ENCODE measurements at regions not wholly inside any gene's neighbourhood (a gene's known extent, or its start where the extent isn't known, plus 50 kb on each side); places are given as distances from the start of the nearest gene placed in this dataset.

- Histone ChIP-seq H3K27ac (ENCODE audit: low read depth in 1 of 2, low read length in 2 of 2) (no peak overlapping the region), H3K9me3 (replicated peaks in 1 of 2; ENCODE audit: control insufficient read depth in 1 of 2, insufficient read depth in 1 of 2, low read length in 2 of 2) (peaks cover 0 to 4% of the 10 kb centered on the region in 2 donors), H2AFZ (ENCODE audit: insufficient read depth, low read depth, low read length, poor library complexity, severe bottlenecking) (no peak overlapping the region), H3K9ac (ENCODE audit: insufficient read depth, low read length, poor library complexity, severe bottlenecking) (no peak overlapping the region), H3K4me3 (replicated peaks in 1 of 3; ENCODE audit: low read depth in 2 of 3, low read length in 3 of 3) (no peak overlapping the region), H3K4me1 (ENCODE audit: control insufficient read depth in 1 of 2, insufficient read depth in 2 of 2, low read length in 2 of 2) (no peaks in the 10 kb centered on the region), H3K36me3 (replicated peaks in 1 of 2; ENCODE audit: control insufficient read depth in 1 of 2, insufficient read depth in 2 of 2, low read length in 2 of 2) (no peaks in the 10 kb centered on the region), H4K20me1 (ENCODE audit: insufficient read depth, low read length) (no peaks in the 10 kb centered on the region), H3K4me2 (replicated peaks; ENCODE audit: extremely low read depth, low read length, poor library complexity, severe bottlenecking) (no peak overlapping the region), H3K27me3 (ENCODE audit: control insufficient read depth in 2 of 2, insufficient read depth in 2 of 2, low read length in 2 of 2) (no peaks in the 10 kb centered on the region), H3K79me2 (ENCODE audit: insufficient read depth, low read length) (no peaks in the 10 kb centered on the region)
- WGBS (ENCODE audit: insufficient coverage) = no CpG with 5 or more reads among the region's 3 CpGs
- Mint-ChIP-seq H3K4me3 (no peak overlapping the region), H3K4me1 (no peaks in the 10 kb centered on the region), H3K27me3 (ENCODE audit: low read depth in 3 of 3) (peaks cover 0 to 3% (median 0%) of the 10 kb centered on the region in 3 donors), H3K36me3 (no peaks in the 10 kb centered on the region), H3K27ac (no peak overlapping the region), H3K9me3 (peaks cover 0 to 5% (median 2%) of the 10 kb centered on the region in 7 donors)
- TF ChIP-seq, protein P1, sequence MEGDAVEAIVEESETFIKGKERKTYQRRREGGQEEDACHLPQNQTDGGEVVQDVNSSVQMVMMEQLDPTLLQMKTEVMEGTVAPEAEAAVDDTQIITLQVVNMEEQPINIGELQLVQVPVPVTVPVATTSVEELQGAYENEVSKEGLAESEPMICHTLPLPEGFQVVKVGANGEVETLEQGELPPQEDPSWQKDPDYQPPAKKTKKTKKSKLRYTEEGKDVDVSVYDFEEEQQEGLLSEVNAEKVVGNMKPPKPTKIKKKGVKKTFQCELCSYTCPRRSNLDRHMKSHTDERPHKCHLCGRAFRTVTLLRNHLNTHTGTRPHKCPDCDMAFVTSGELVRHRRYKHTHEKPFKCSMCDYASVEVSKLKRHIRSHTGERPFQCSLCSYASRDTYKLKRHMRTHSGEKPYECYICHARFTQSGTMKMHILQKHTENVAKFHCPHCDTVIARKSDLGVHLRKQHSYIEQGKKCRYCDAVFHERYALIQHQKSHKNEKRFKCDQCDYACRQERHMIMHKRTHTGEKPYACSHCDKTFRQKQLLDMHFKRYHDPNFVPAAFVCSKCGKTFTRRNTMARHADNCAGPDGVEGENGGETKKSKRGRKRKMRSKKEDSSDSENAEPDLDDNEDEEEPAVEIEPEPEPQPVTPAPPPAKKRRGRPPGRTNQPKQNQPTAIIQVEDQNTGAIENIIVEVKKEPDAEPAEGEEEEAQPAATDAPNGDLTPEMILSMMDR (IDR thresholded peaks at IDR 0.05) = no peak
- intact Hi-C loops (cut with micrococcal nuclease) = no loop called here
- no peak for DNase-seq
These were observed 448.9 kb upstream of the TBX3 start for GRCh38 chr12:115132905-115133304.

- Histone ChIP-seq H3K79me2 (ENCODE audit: insufficient read depth, low read length) (no peaks in the 10 kb centered on the region), H4K20me1 (ENCODE audit: insufficient read depth, low read length) (no peaks in the 10 kb centered on the region), H3K4me2 (replicated peaks; ENCODE audit: extremely low read depth, low read length, poor library complexity, severe bottlenecking) (no peak overlapping the region), H3K27me3 (ENCODE audit: control insufficient read depth in 2 of 2, insufficient read depth in 2 of 2, low read length in 2 of 2) (no peaks in the 10 kb centered on the region), H3K36me3 (replicated peaks in 1 of 2; ENCODE audit: control insufficient read depth in 1 of 2, insufficient read depth in 2 of 2, low read length in 2 of 2) (no peaks in the 10 kb centered on the region), H3K9ac (ENCODE audit: insufficient read depth, low read length, poor library complexity, severe bottlenecking) (no peak overlapping the region), H2AFZ (ENCODE audit: insufficient read depth, low read depth, low read length, poor library complexity, severe bottlenecking) (no peak overlapping the region), H3K9me3 (replicated peaks in 1 of 2; ENCODE audit: control insufficient read depth in 1 of 2, insufficient read depth in 1 of 2, low read length in 2 of 2) (no peaks in the 10 kb centered on the region), H3K4me3 (replicated peaks in 1 of 3; ENCODE audit: low read depth in 2 of 3, low read length in 3 of 3) (no peak overlapping the region), H3K4me1 (ENCODE audit: control insufficient read depth in 1 of 2, insufficient read depth in 2 of 2, low read length in 2 of 2) (no peaks in the 10 kb centered on the region), H3K27ac (ENCODE audit: low read depth in 1 of 2, low read length in 2 of 2) (no peak overlapping the region)
- Mint-ChIP-seq H3K27ac (no peak overlapping the region), H3K27me3 (ENCODE audit: low read depth in 3 of 3) (peaks cover 0 to 3% (median 0%) of the 10 kb centered on the region in 3 donors), H3K36me3 (no peaks in the 10 kb centered on the region), H3K4me1 (no peaks in the 10 kb centered on the region), H3K9me3 (peaks cover 0 to 4% (median 2%) of the 10 kb centered on the region in 7 donors), H3K4me3 (no peak overlapping the region)
- TF ChIP-seq, protein P1 (IDR thresholded peaks at IDR 0.05) = no peak
- DNase-seq = no peak
- 40% methylated on average over 1 of the region's 3 CpGs for whole genome bisulfite sequencing (ENCODE audit: insufficient coverage)
- intact Hi-C loops (cut with micrococcal nuclease) = no loop called here
These were observed 448.2 kb upstream of the TBX3 start for GRCh38 chr12:115132145-115132544.
